B cell (primary cell): ENCODE measurements at regions not wholly inside any gene's neighbourhood (a gene's known extent, or its start where the extent isn't known, plus 50 kb on each side); places are given as distances from the start of the nearest gene placed in this dataset.

ENCODE experiments used
- ATAC-seq: fragments of 200-7000 bp; cut with Tn5 transposase; one replicate; pipeline ENCODE4 v1.10.0; 2021; ENCODE audit warnings: low read depth, mild to moderate bottlenecking, moderate number of reproducible peaks, moderate library complexity
- CTCF ChIA-PET: fragments of 350-600 bp; sonication (Branson Sonifier 250); formaldehyde crosslinking; loops from one replicate; lab custom pipeline; 2021; ENCODE audit warnings: antibody characterized with exemption, inconsistent platforms; lab: Charles Lee
- POLR2A ChIA-PET: fragments of 350-600 bp; sonication (Branson Sonifier 250); formaldehyde crosslinking; loops from one replicate; lab custom pipeline; 2021; ENCODE audit warnings: antibody characterized with exemption; lab: Charles Lee
- DNase-seq: peaks from one replicate; pipeline ENCODE4 v3.0.0; 2013
- H2AFZ ChIP-seq: 2 replicates; pipeline ENCODE4 v1.6.1; 2012; ENCODE audit warnings: mild to moderate bottlenecking, low read depth, low read length; ENCODE audit not compliant: insufficient read depth, poor library complexity, severe bottlenecking
- H3K27ac ChIP-seq, 2 donors: 1 replicate in 1 of 2; 2 replicates in 1 of 2; pipeline ENCODE4 v1.5.1; 2012 to 2013; ENCODE audit warnings: low read length in 2 of 2, mild to moderate bottlenecking in 2 of 2, moderate library complexity in 1 of 2
- H3K27me3 ChIP-seq, 4 experiments: fragments of 200-600 bp in 1 of 4; sonication (generic) in 1 of 4; replicated peaks in 1 of 4; 1 replicate in 2 of 4; 2 replicates in 2 of 4; pipeline versions ENCODE4 v1.6.1 to v1.7.0; 2013 to 2016; ENCODE audit warnings: low read length in 3 of 4, mild to moderate bottlenecking in 2 of 4, mixed read lengths in 1 of 4, moderate library complexity in 1 of 4; ENCODE audit not compliant: insufficient read depth in 4 of 4, control insufficient read depth in 3 of 4; ENCODE audit errors: control extremely low read depth in 1 of 4
- H3K36me3 ChIP-seq, 2 experiments: replicated peaks in 1 of 2; 1 replicate in 1 of 2; 2 replicates in 1 of 2; pipeline versions ENCODE4 v1.6.1 to v1.7.1; 2013; ENCODE audit warnings: low read length in 1 of 2; ENCODE audit not compliant: insufficient read depth in 2 of 2, control insufficient read depth in 1 of 2; ENCODE audit errors: control extremely low read depth in 1 of 2, extremely low read depth in 1 of 2
- H3K4me1 ChIP-seq, 2 donors: fragments of 200-600 bp in 1 of 2; sonication (generic) in 1 of 2; 1 replicate in 1 of 2; 2 replicates in 1 of 2; pipeline versions ENCODE4 v1.5.1 to v1.6.1; 2013 to 2017; ENCODE audit warnings: low read length in 2 of 2; ENCODE audit not compliant: control insufficient read depth in 2 of 2, insufficient read depth in 2 of 2
- H3K4me2 ChIP-seq: replicated peaks from 2 replicates; pipeline ENCODE3; 2012; ENCODE audit warnings: mild to moderate bottlenecking, low read depth, low read length; ENCODE audit not compliant: poor library complexity, severe bottlenecking
- H3K4me3 ChIP-seq, 5 experiments: fragments of 200-600 bp in 1 of 5; sonication (generic) in 1 of 5; 1 replicate in 3 of 5; 2 replicates in 2 of 5; pipeline versions ENCODE4 v1.5.1 to v1.7.0; 2011 to 2016; ENCODE audit warnings: low read length in 4 of 5, mild to moderate bottlenecking in 4 of 5, low read depth in 2 of 5, control low read depth in 1 of 5, moderate library complexity in 1 of 5; ENCODE audit not compliant: insufficient read depth in 1 of 5; ENCODE audit errors: control extremely low read depth in 1 of 5, extremely low read depth in 1 of 5
- H3K79me2 ChIP-seq: fragments of 200-600 bp; sonication (generic); one replicate; pipeline ENCODE4 v1.6.0; 2016; ENCODE audit warnings: low read length; ENCODE audit not compliant: control insufficient read depth, insufficient read depth
- H3K9ac ChIP-seq: fragments of 200-600 bp; sonication (generic); 2 replicates; pipeline ENCODE4 v1.6.1; 2017; ENCODE audit warnings: mild to moderate bottlenecking, low read length, moderate library complexity
- H3K9me3 ChIP-seq, 3 donors: one replicate each; pipeline versions ENCODE4 v1.6.1 to v1.7.1; 2013; ENCODE audit warnings: low read length in 2 of 3; ENCODE audit not compliant: control insufficient read depth in 2 of 3, insufficient read depth in 1 of 3; ENCODE audit errors: control extremely low read depth in 1 of 3
- H4K20me1 ChIP-seq: 2 replicates; pipeline ENCODE4 v1.6.0; 2012; ENCODE audit warnings: mild to moderate bottlenecking, low read length; ENCODE audit not compliant: insufficient read depth, control insufficient read depth, poor library complexity, severe bottlenecking
- H3K27ac Mint-ChIP-seq: one replicate; pipeline ENCODE4 v1.8.0; 2021; ENCODE audit warnings: mixed read lengths
- H3K27me3 Mint-ChIP-seq: one replicate; pipeline ENCODE4 v1.8.0; 2021; ENCODE audit warnings: mixed read lengths
- H3K4me1 Mint-ChIP-seq: one replicate; pipeline ENCODE4 v1.8.0; 2021; ENCODE audit warnings: mixed read lengths
- H3K4me3 Mint-ChIP-seq: one replicate; pipeline ENCODE4 v1.8.0; 2021; ENCODE audit warnings: mixed read lengths
- H3K9me3 Mint-ChIP-seq: one replicate; pipeline ENCODE4 v1.8.0; 2022; ENCODE audit warnings: mixed read lengths; ENCODE audit not compliant: insufficient read depth
- EZH2 ChIP-seq: IDR thresholded peaks from 2 replicates; pipeline ENCODE4 v1.6.1; 2012; ENCODE audit warnings: borderline replicate concordance, low read depth, mild to moderate bottlenecking, moderate library complexity, low read length; ENCODE audit not compliant: insufficient read depth, poor library complexity, severe bottlenecking
- WGBS: methylation state at CpG from one replicate; pipeline ENCODE4 v1.1.5; 2013; ENCODE audit warnings: missing lambda C conversion rate; ENCODE audit not compliant: insufficient coverage; 5-methylcytosine and 5-hydroxymethylcytosine counted together
- intact Hi-C: fragments of 100-400 bp; cut with micrococcal nuclease; formaldehyde crosslinking; loops from one replicate; pipeline ENCODE4 v1.10.0; 2022
- TF ChIP-seq, protein P1 (sequence below): fragments of 200-600 bp; IDR thresholded peaks from one replicate; pipeline ENCODE4 v1.8.0; 2022; ENCODE audit warnings: antibody characterized with exemption, mild to moderate bottlenecking

DNA sequence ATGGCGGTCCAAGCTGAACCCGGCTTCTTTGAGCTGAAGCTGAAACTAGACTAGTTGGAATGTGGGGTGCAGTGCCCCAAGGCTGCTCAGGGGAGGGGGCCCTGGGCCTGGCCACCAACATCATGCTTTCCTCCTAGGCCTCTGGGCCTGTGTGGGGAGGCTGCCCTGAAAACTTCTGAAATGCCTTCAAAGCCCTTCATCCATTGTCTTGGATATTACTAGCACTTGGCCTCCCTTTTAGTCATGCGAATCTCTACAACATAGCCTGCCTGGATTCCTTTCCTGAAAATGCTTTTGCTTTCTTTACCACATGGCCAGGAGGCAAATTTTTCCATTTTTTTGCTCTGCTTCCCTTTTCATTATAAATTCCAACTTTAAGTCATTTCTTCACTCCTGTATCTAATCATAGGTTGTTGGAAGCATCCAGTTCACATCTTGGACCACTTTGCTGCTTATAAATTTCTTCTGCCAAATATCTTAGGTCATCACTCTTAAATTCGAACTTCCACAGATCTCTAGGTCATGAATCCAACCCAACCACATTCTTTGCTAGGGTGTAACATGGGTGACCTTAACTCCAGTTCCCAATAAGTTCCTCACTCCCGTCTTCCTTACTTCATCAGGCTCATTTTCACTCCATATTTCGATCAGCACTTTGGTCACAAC is 103.4 kb downstream of the DDIT4L start:
- H3K27me3 ChIP-seq, result no peaks in the 10 kb centered on the region
- Mint-ChIP-seq H3K4me1 (no peaks in the 10 kb centered on the region), H3K9me3 (no peaks in the 10 kb centered on the region), H3K4me3 (no peak overlapping the region), H3K27me3 (peaks cover 5% of the 10 kb centered on the region), H3K27ac (no peak overlapping the region)
- intact Hi-C loops, result no loop called here
- DNase-seq (no peak), ATAC-seq (no peak)
- H3K36me3 ChIP-seq, result no peaks in the 10 kb centered on the region
- WGBS, result 96% methylated on average over 6 of the region's 6 CpGs
- no peak overlapping the region for H3K9ac ChIP-seq
- H3K79me2 ChIP-seq, result no peaks in the 10 kb centered on the region
- no peak overlapping the region for H2AFZ ChIP-seq
- no peak overlapping the region for H3K27ac ChIP-seq
- TF ChIP-seq, protein P1, sequence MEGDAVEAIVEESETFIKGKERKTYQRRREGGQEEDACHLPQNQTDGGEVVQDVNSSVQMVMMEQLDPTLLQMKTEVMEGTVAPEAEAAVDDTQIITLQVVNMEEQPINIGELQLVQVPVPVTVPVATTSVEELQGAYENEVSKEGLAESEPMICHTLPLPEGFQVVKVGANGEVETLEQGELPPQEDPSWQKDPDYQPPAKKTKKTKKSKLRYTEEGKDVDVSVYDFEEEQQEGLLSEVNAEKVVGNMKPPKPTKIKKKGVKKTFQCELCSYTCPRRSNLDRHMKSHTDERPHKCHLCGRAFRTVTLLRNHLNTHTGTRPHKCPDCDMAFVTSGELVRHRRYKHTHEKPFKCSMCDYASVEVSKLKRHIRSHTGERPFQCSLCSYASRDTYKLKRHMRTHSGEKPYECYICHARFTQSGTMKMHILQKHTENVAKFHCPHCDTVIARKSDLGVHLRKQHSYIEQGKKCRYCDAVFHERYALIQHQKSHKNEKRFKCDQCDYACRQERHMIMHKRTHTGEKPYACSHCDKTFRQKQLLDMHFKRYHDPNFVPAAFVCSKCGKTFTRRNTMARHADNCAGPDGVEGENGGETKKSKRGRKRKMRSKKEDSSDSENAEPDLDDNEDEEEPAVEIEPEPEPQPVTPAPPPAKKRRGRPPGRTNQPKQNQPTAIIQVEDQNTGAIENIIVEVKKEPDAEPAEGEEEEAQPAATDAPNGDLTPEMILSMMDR, result no peak
- TF ChIP-seq EZH2, result no peak
- H4K20me1 ChIP-seq, result no peaks in the 10 kb centered on the region
- H3K4me2 ChIP-seq, result no peak overlapping the region
- CTCF ChIA-PET, result no interaction called here
- no peak overlapping the region for H3K4me3 ChIP-seq
- no peaks in the 10 kb centered on the region for H3K9me3 ChIP-seq
- POLR2A ChIA-PET, result no interaction called here
- H3K4me1 ChIP-seq, result no peaks in the 10 kb centered on the region

DNA sequence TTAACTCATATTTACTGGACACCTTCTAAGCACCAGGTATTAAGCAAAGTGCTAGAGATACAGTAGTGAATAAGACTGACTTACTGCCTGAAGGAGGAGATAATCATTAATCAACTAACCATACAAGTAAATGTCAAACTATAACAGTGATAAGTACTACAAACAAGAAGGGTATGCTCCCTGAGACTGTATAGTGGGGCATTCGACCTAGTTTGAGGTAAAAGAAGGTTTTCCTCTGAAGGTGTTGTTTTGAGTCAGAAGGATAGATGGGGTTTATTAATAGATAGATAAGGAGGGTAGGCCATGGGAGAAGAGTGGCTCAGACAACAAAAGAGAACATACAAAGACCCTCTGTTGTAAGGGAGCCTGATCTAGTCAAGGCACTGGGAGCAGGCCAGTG is 105.4 kb downstream of the DDIT4L start:
- Histone ChIP-seq H2AFZ (no peak overlapping the region), H3K4me2 (no peak overlapping the region), H3K36me3 (no peaks in the 10 kb centered on the region), H3K79me2 (no peaks in the 10 kb centered on the region), H3K4me1 (no peaks in the 10 kb centered on the region), H3K9me3 (no peaks in the 10 kb centered on the region), H4K20me1 (no peaks in the 10 kb centered on the region), H3K27ac (no peak overlapping the region), H3K27me3 (no peaks in the 10 kb centered on the region), H3K9ac (no peak overlapping the region), H3K4me3 (no peak overlapping the region)
- no peak for TF ChIP-seq EZH2
- TF ChIP-seq, protein P1, result no peak
- intact Hi-C loops, result no loop called here
- ATAC-seq, result no peak
- Mint-ChIP-seq H3K4me3 (no peak overlapping the region), H3K4me1 (no peaks in the 10 kb centered on the region), H3K9me3 (no peaks in the 10 kb centered on the region), H3K27ac (no peak overlapping the region), H3K27me3 (peaks cover under 1% of the 10 kb centered on the region)
- no peak for DNase-seq
- CTCF ChIA-PET, result interaction anchor here (0.7 kb wide), 2 partner anchors 73 to 609 kb away, joined by 3 to 6 read pairs; no protein-coding TSS in a partner anchor
- WGBS, result 100% methylated on average over 1 of the region's 1 CpG
- POLR2A ChIA-PET, result no interaction called here
